WI38 (cell line): ENCODE measurements at regions not wholly inside any gene's neighbourhood (a gene's known extent, or its start where the extent isn't known, plus 50 kb on each side); places are given as distances from the start of the nearest gene placed in this dataset.

Source experiments
- H3K4me3 ChIP-seq: 2 replicates; pipeline ENCODE4 v1.5.1; 2011; ENCODE audit warnings: low read depth, mild to moderate bottlenecking, control low read depth, low read length
- CTCF ChIP-seq: IDR thresholded peaks from 2 replicates; pipeline ENCODE4 v1.5.1; 2012; ENCODE audit warnings: low read depth, mild to moderate bottlenecking, control low read depth, low read length

GRCh38 chr7:116439841-116440549 is 59.5 kb upstream of the CAV2 start:
- H3K4me3 ChIP-seq, result no peak overlapping the region
- no peak for TF ChIP-seq CTCF

GRCh38 chr7:116441534-116441933 is 58.0 kb upstream of the CAV2 start:
- no peak overlapping the region for H3K4me3 ChIP-seq
- TF ChIP-seq CTCF, result no peak

- H3K4me3 ChIP-seq, result no peak overlapping the region
- no peak for TF ChIP-seq CTCF
These were observed 56.4 kb upstream of the CAV2 start for GRCh38 chr7:116443101-116443523.

GRCh38 chr7:116443646-116444045 is 55.9 kb upstream of the CAV2 start:
- H3K4me3 ChIP-seq, result no peak overlapping the region
- no peak for TF ChIP-seq CTCF

GRCh38 chr7:116445447-116446211 is 53.9 kb upstream of the CAV2 start:
- H3K4me3 ChIP-seq, result no peak overlapping the region
- no peak for TF ChIP-seq CTCF

GRCh38 chr7:116446212-116446855 is 53.2 kb upstream of the CAV2 start:
- no peak overlapping the region for H3K4me3 ChIP-seq
- no peak for TF ChIP-seq CTCF

GRCh38 chr7:116447436-116447835 is 52.1 kb upstream of the CAV2 start:
- H3K4me3 ChIP-seq, result no peak overlapping the region
- TF ChIP-seq CTCF, result no peak
